PC-9 (cell line): ENCODE measurements at regions not wholly inside any gene's neighbourhood (a gene's known extent, or its start where the extent isn't known, plus 50 kb on each side); places are given as distances from the start of the nearest gene placed in this dataset.

Source experiments
- BruUV-seq: library from RNA; stranded (reverse); fragments of 400-500 nt; replicated peaks from 2 replicates; lab custom pipeline; 2021; lab: Mats Ljungman, UMichigan
- CTCF ChIA-PET: fragments of 300-600 bp; sonication (Branson Sonifier 250); formaldehyde crosslinking; loops from one replicate; lab custom pipeline; 2022; ENCODE audit warnings: antibody characterized with exemption; lab: Charles Lee
- POLR2A ChIA-PET: fragments of 300-600 bp; sonication (Branson Sonifier 250); formaldehyde crosslinking; loops from one replicate; lab custom pipeline; 2022; ENCODE audit warnings: antibody characterized with exemption; ENCODE audit not compliant: unreplicated experiment; lab: Charles Lee
- DNase-seq, 2 experiments: peaks; one replicate each; pipeline versions ENCODE4 v3.0.0 to v3.0.0-alpha.2; 2015 to 2022; ENCODE audit warnings: mixed read lengths in 1 of 2
- H2AFZ ChIP-seq: fragments of 200-600 bp; sonication (generic); 2 replicates; pipeline ENCODE4 v1.8.1; 2017; ENCODE audit warnings: antibody characterized with exemption
- H3F3A ChIP-seq: fragments of 200-600 bp; sonication (generic); 2 replicates; pipeline ENCODE4 v1.8.1; 2017; ENCODE audit warnings: antibody characterized with exemption, mild to moderate bottlenecking, low read depth; ENCODE audit not compliant: insufficient read depth
- H3K27ac ChIP-seq: fragments of 200-600 bp; sonication (generic); 2 replicates; pipeline ENCODE4 v1.6.1; 2016; ENCODE audit warnings: mixed run types
- H3K27me3 ChIP-seq: fragments of 200-600 bp; sonication (generic); 2 replicates; pipeline ENCODE4 v1.6.1; 2016; ENCODE audit warnings: low read depth, mixed run types; ENCODE audit not compliant: insufficient read depth
- H3K36me3 ChIP-seq: fragments of 200-600 bp; sonication (generic); 2 replicates; pipeline ENCODE4 v1.6.1; 2016; ENCODE audit warnings: low read depth, mixed run types
- H3K4me1 ChIP-seq: fragments of 200-600 bp; sonication (generic); replicated peaks from 2 replicates; pipeline ENCODE4 v1.6.1; 2016; ENCODE audit warnings: mixed run types; ENCODE audit not compliant: insufficient read depth
- H3K4me2 ChIP-seq: fragments of 200-600 bp; sonication (generic); 2 replicates; pipeline ENCODE4 v1.6.1; 2017; ENCODE audit warnings: mixed run types
- H3K4me3 ChIP-seq: fragments of 200-600 bp; sonication (generic); 2 replicates; pipeline ENCODE4 v1.6.1; 2016; ENCODE audit warnings: mixed run types
- H3K79me2 ChIP-seq: fragments of 200-600 bp; sonication (generic); 2 replicates; pipeline ENCODE4 v1.6.1; 2017; ENCODE audit warnings: low read depth, mixed run types
- H3K9me2 ChIP-seq: fragments of 200-600 bp; sonication (generic); 2 replicates; pipeline ENCODE4 v1.8.1; 2017; ENCODE audit warnings: mild to moderate bottlenecking; ENCODE audit not compliant: insufficient read depth
- H3K9me3 ChIP-seq: fragments of 200-600 bp; sonication (generic); 2 replicates; pipeline ENCODE4 v1.8.1; 2016; ENCODE audit warnings: low read depth; ENCODE audit not compliant: insufficient read depth
- H4K20me1 ChIP-seq: fragments of 200-600 bp; sonication (generic); 2 replicates; pipeline ENCODE4 v1.8.1; 2017; ENCODE audit not compliant: insufficient read depth
- EZH2 ChIP-seq: fragments of 200-600 bp; sonication (generic); IDR thresholded peaks from 2 replicates; pipeline ENCODE4 v1.8.0; 2017; ENCODE audit warnings: antibody characterized with exemption, low read depth
- intact Hi-C: fragments of 100-400 bp; cut with micrococcal nuclease; formaldehyde crosslinking; loops from one replicate; pipeline ENCODE4 v1.10.0; 2022; ENCODE audit not compliant: unreplicated experiment
- TF ChIP-seq, protein P1 (sequence below): fragments of 200-600 bp; sonication (generic); conservative IDR thresholded peaks from 2 replicates; pipeline ENCODE4 v1.6.1; 2017; ENCODE audit warnings: mixed run types, antibody characterized with exemption, mild to moderate bottlenecking, moderate library complexity

DNA sequence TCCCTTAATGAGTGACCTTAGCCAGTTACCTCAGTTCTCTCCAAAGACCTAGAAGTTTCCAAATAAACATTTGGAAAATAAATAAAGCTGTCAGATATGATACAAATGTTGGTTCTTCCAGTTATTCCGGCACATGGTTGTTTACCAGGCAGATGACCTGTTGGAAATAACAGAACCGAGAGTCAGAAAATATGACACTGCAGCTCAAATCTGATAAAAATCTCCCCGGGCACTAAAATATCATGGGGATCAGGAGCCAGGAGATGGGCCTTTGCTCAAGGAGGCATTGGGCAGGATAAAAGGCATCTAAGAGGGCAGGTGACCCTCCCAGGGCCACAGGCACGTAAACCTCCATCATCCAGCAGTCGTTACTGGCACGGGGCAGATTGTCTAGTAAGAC, 164.0 kb upstream of the LYZL1 start:
- Histone ChIP-seq H3K4me3 (no peak overlapping the region), H3K9me3 (no peaks in the 10 kb centered on the region), H3K27me3 (no peaks in the 10 kb centered on the region), H3K4me2 (no peak overlapping the region), H3K4me1 (peaks cover 7% of the 10 kb centered on the region; the same call in 1 of the 2 replicates), H3K79me2 (no peaks in the 10 kb centered on the region), H3K27ac (no peak overlapping the region), H3K36me3 (no peaks in the 10 kb centered on the region), H3F3A (peaks cover 6% of the 10 kb centered on the region; the same call in 1 of the 2 replicates), H4K20me1 (no peaks in the 10 kb centered on the region), H3K9me2 (no peaks in the 10 kb centered on the region), H2AFZ (no peak overlapping the region)
- CTCF ChIA-PET = no interaction called here
- no peak for DNase-seq
- POLR2A ChIA-PET = no interaction called here
- intact Hi-C loops = loop anchor here (5.0 kb wide), 1 partner anchor 63 kb away; no protein-coding TSS in a partner anchor
- TF ChIP-seq, protein P1, sequence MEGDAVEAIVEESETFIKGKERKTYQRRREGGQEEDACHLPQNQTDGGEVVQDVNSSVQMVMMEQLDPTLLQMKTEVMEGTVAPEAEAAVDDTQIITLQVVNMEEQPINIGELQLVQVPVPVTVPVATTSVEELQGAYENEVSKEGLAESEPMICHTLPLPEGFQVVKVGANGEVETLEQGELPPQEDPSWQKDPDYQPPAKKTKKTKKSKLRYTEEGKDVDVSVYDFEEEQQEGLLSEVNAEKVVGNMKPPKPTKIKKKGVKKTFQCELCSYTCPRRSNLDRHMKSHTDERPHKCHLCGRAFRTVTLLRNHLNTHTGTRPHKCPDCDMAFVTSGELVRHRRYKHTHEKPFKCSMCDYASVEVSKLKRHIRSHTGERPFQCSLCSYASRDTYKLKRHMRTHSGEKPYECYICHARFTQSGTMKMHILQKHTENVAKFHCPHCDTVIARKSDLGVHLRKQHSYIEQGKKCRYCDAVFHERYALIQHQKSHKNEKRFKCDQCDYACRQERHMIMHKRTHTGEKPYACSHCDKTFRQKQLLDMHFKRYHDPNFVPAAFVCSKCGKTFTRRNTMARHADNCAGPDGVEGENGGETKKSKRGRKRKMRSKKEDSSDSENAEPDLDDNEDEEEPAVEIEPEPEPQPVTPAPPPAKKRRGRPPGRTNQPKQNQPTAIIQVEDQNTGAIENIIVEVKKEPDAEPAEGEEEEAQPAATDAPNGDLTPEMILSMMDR = no peak
- TF ChIP-seq EZH2 = no peak
- BruUV-seq = no TSS peak

DNA sequence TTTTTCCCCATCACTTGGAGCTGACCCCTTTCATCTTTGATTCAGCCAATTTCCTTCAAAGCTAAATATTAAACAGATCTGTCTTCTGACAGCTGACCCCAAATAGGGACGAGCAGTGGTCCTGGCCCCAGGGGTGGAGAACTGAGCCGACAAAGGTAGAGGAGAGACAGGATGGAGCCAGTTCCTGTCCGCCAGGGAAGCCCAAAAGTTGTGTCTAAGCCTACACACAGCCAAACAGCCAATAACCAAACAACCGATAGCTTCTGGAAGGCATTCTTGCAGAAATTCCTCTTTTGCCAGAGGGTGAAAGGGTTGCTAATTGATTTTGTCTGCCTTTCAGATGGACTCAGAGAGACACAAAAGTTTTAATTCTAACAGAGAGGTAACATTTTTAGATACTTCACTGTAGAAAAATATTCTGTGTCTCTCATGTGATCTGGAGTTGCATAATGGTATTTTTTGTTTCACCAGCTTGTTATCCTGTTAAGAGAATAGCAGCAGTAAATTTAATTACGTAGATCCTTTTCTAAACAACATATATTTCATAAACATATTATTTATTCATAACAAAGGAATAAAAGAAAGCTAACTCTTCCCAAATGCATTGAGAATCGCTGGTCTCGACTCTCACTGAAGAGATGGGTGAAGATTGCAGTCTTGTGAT, 161.7 kb upstream of the LYZL1 start:
- DNase-seq = no peak
- Histone ChIP-seq H3K4me1 (no peaks in the 10 kb centered on the region), H3K4me3 (no peak overlapping the region), H3K36me3 (no peaks in the 10 kb centered on the region), H3K9me2 (no peaks in the 10 kb centered on the region), H4K20me1 (no peaks in the 10 kb centered on the region), H3K27me3 (no peaks in the 10 kb centered on the region), H2AFZ (no peak overlapping the region), H3F3A (no peaks in the 10 kb centered on the region), H3K9me3 (no peaks in the 10 kb centered on the region), H3K4me2 (no peak overlapping the region), H3K27ac (no peak overlapping the region), H3K79me2 (no peaks in the 10 kb centered on the region)
- TF ChIP-seq, protein P1 = no peak
- intact Hi-C loops = no loop called here
- ChIA-PET POLR2A (no interaction called here), CTCF (interaction anchor here (0.6 kb wide), 1 partner anchor 29 kb away, joined by 4 read pairs; no protein-coding TSS in a partner anchor)
- BruUV-seq = no TSS peak

DNA sequence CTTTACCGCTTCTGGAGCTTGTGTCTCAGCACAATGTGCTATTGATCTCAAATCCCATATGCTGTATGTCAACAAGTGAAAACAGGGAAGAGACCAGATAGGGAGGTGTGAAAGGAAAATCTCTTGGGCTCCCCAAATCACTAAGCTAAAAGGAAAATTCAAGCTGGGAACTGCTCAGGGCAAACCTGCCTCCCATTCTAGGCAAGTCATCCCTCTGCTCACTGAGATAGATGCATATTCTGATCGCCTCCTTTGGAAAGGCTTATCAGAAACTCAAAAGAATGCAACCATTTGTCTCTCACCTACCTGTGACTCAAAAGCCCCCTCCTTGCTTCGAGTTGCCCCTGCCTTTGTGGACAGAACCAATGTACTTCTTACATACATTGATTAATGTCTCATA, 161.1 kb upstream of the LYZL1 start:
- CTCF ChIA-PET = interaction anchor here (0.6 kb wide), 2 partner anchors 30 to 177 kb away, joined by 3 to 4 read pairs; no protein-coding TSS in a partner anchor
- Histone ChIP-seq H4K20me1 (no peaks in the 10 kb centered on the region), H3K9me2 (no peaks in the 10 kb centered on the region), H3F3A (no peaks in the 10 kb centered on the region), H3K9me3 (no peaks in the 10 kb centered on the region), H3K36me3 (no peaks in the 10 kb centered on the region), H3K4me3 (no peak overlapping the region), H3K4me1 (no peaks in the 10 kb centered on the region), H3K79me2 (no peaks in the 10 kb centered on the region), H3K27me3 (no peaks in the 10 kb centered on the region), H3K27ac (no peak overlapping the region), H2AFZ (no peak overlapping the region), H3K4me2 (no peak overlapping the region)
- no TSS peak for BruUV-seq
- TF ChIP-seq, protein P1 = no peak
- TF ChIP-seq EZH2 = no peak
- intact Hi-C loops = no loop called here
- POLR2A ChIA-PET = no interaction called here
- DNase-seq = no peak
